SU-DHL-6 (cell line): ENCODE measurements at regions not wholly inside any gene's neighbourhood (a gene's known extent, or its start where the extent isn't known, plus 50 kb on each side); places are given as distances from the start of the nearest gene placed in this dataset.

ENCODE experiments used
- H2AFZ ChIP-seq: fragments of 200-600 bp; sonication (generic); 2 replicates; pipeline ENCODE4 v1.6.1; 2014; ENCODE audit warnings: low read depth, mild to moderate bottlenecking, moderate library complexity, mixed read lengths, antibody characterized with exemption, low read length; ENCODE audit not compliant: severe bottlenecking
- H3F3A ChIP-seq: fragments of 200-600 bp; shearing (Covaris generic); 2 replicates; pipeline ENCODE4 v1.6.0; 2016; ENCODE audit warnings: antibody characterized with exemption, mild to moderate bottlenecking; ENCODE audit not compliant: insufficient read depth
- H3K27ac ChIP-seq: fragments of 200-600 bp; sonication (generic); 2 replicates; pipeline ENCODE4 v1.5.1; 2016; ENCODE audit warnings: low read depth, mild to moderate bottlenecking, low read length, moderate library complexity, mixed read lengths
- H3K27me3 ChIP-seq: fragments of 200-600 bp; sonication (generic), shearing (Covaris generic); 2 replicates; pipeline ENCODE4 v1.6.0; 2014; ENCODE audit warnings: mild to moderate bottlenecking, low read length
- H3K36me3 ChIP-seq: fragments of 200-600 bp; sonication (generic); 2 replicates; pipeline ENCODE4 v1.6.1; 2014; ENCODE audit warnings: mild to moderate bottlenecking, low read length, mixed read lengths
- H3K4me2 ChIP-seq: fragments of 300-600, 200-600 bp; shearing (Covaris generic), sonication (generic); 2 replicates; pipeline ENCODE4 v1.6.0; 2014; ENCODE audit warnings: low read length, low read depth, mild to moderate bottlenecking; ENCODE audit not compliant: poor library complexity, severe bottlenecking
- H3K4me3 ChIP-seq: fragments of 200-600 bp; sonication (generic); 2 replicates; pipeline ENCODE4 v1.5.1; 2014; ENCODE audit warnings: antibody characterized with exemption, low read length, mild to moderate bottlenecking, mixed read lengths; ENCODE audit not compliant: insufficient read depth, poor library complexity, severe bottlenecking
- H3K79me2 ChIP-seq: fragments of 200-600 bp; sonication (generic); 2 replicates; pipeline ENCODE4 v1.6.1; 2014; ENCODE audit warnings: mild to moderate bottlenecking, low read length, moderate library complexity; ENCODE audit not compliant: insufficient read depth
- H3K9ac ChIP-seq: fragments of 200-600 bp; sonication (generic); 2 replicates; pipeline ENCODE4 v1.7.0; 2014; ENCODE audit warnings: mild to moderate bottlenecking, low read length
- H3K9me2 ChIP-seq: fragments of 200-600 bp; sonication (generic); replicated peaks from 2 replicates; pipeline ENCODE4 v1.6.1; 2014; ENCODE audit warnings: low read length; ENCODE audit not compliant: insufficient read depth
- H3K9me3 ChIP-seq: fragments of 200-600 bp; sonication (generic); 2 replicates; pipeline ENCODE4 v1.6.1; 2014; ENCODE audit warnings: low read length, mixed read lengths; ENCODE audit not compliant: insufficient read depth
- H4K20me1 ChIP-seq: fragments of 200-600 bp; sonication (generic); 2 replicates; pipeline ENCODE4 v1.6.1; 2014; ENCODE audit warnings: low read depth, mild to moderate bottlenecking, antibody characterized with exemption, low read length, moderate library complexity, mixed read lengths
- EZH2phosphoT487 ChIP-seq: fragments of 200-600 bp; sonication (generic), shearing (Covaris generic); conservative IDR thresholded peaks from 2 replicates; pipeline ENCODE4 v1.6.1; 2018; ENCODE audit warnings: mild to moderate bottlenecking, antibody characterized with exemption, low read length, moderate library complexity, mixed read lengths
- TF ChIP-seq, protein P1 (sequence below): fragments of 200-600 bp; sonication (generic); IDR thresholded peaks from one replicate; pipeline ENCODE4 v1.5.1; 2017; ENCODE audit warnings: antibody characterized with exemption, mild to moderate bottlenecking, low read length, moderate library complexity; ENCODE audit not compliant: insufficient read depth, poor library complexity, severe bottlenecking

DNA sequence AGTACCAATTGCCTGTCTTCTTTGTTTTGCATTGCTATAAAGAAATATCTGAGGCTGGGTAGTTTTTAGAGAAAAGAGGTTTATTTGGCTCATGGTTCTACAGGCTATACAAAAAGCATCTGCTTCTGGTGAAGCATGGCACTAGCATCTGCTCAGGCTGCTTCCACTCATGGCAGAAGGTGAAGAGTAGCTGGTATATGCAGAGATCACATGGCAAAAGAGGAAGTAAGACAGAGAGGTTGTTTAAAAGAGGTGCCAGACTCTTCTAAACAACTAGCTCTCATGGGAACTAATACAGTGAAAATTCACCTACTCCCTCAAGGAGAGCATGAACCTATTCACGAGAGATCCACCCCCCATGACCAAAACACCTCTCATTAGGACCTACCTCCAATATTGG, 56.7 kb upstream of the GUCA2B start:
- Histone ChIP-seq H3K79me2 (no peaks in the 10 kb centered on the region), H3K4me3 (no peak overlapping the region), H3K27ac (no peak overlapping the region), H3F3A (no peaks in the 10 kb centered on the region), H3K27me3 (no peaks in the 10 kb centered on the region), H3K4me2 (no peak overlapping the region), H3K36me3 (no peaks in the 10 kb centered on the region), H2AFZ (no peak overlapping the region), H3K9me3 (0 out of 2 replicates have a peak, but pooled peaks cover 7% of the 10 kb centered on the region), H3K9me2 (no peaks in the 10 kb centered on the region), H3K9ac (no peak overlapping the region), H4K20me1 (no peaks in the 10 kb centered on the region)
- TF ChIP-seq, protein P1, sequence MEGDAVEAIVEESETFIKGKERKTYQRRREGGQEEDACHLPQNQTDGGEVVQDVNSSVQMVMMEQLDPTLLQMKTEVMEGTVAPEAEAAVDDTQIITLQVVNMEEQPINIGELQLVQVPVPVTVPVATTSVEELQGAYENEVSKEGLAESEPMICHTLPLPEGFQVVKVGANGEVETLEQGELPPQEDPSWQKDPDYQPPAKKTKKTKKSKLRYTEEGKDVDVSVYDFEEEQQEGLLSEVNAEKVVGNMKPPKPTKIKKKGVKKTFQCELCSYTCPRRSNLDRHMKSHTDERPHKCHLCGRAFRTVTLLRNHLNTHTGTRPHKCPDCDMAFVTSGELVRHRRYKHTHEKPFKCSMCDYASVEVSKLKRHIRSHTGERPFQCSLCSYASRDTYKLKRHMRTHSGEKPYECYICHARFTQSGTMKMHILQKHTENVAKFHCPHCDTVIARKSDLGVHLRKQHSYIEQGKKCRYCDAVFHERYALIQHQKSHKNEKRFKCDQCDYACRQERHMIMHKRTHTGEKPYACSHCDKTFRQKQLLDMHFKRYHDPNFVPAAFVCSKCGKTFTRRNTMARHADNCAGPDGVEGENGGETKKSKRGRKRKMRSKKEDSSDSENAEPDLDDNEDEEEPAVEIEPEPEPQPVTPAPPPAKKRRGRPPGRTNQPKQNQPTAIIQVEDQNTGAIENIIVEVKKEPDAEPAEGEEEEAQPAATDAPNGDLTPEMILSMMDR: no peak
- no peak for TF ChIP-seq EZH2phosphoT487

DNA sequence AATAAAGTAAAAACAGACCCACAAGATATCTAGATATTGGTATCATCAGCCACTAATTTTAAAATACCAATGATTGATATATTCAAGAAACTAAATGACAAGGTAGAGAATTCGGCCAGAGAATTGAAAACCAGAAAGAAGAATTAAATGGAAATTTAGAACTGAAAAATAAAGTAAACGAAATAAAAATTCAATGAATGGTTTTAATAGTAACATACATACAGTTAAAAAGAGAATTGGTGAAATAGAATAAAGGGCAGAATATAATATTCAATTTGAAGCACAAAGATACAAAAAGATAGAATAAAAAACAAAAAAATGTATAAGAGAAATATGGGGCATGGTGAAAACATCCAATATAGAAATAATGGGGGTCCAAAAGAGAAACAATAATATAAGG, 64.0 kb upstream of the GUCA2B start:
- H3K4me2 ChIP-seq: no peak overlapping the region
- no peaks in the 10 kb centered on the region for H3K9me3 ChIP-seq
- H3K27me3 ChIP-seq: peaks cover 2% of the 10 kb centered on the region; the same call in 1 of the 2 replicates
- no peaks in the 10 kb centered on the region for H3K9me2 ChIP-seq
- H4K20me1 ChIP-seq: no peaks in the 10 kb centered on the region
- TF ChIP-seq, protein P1: no peak
- H3F3A ChIP-seq: no peaks in the 10 kb centered on the region
- no peak overlapping the region for H3K27ac ChIP-seq
- no peaks in the 10 kb centered on the region for H3K79me2 ChIP-seq
- H3K4me3 ChIP-seq: no peak overlapping the region
- H3K9ac ChIP-seq: no peak overlapping the region
- no peak overlapping the region for H2AFZ ChIP-seq
- H3K36me3 ChIP-seq: peaks cover 7% of the 10 kb centered on the region; the same call in 1 of the 2 replicates

DNA sequence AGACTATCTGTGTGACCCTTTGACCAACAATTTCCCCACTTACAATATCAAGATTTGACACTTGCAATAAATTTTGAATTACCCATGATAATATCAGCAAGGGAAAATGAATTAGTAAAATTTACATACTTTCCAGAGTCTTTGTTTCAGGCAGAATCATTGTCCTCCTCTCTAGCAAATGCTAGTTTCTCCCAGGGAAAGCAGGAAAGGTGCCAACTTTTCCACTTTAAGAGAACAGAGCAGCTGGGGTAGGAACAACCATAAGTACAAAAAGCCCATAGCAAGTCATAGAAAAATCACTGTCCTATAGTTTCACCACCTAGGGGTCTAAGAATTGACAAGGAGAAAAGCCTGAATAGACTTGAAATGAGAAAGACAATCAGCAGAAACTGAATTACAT, 67.1 kb upstream of the GUCA2B start:
- peaks cover 2% of the 10 kb centered on the region; the same call in 1 of the 2 replicates for H3K27me3 ChIP-seq
- TF ChIP-seq EZH2phosphoT487: no peak
- TF ChIP-seq, protein P1: no peak
- no peaks in the 10 kb centered on the region for H3K9me3 ChIP-seq
- no peaks in the 10 kb centered on the region for H3K79me2 ChIP-seq
- H3K36me3 ChIP-seq: peaks cover 7% of the 10 kb centered on the region; the same call in 1 of the 2 replicates
- H3F3A ChIP-seq: no peaks in the 10 kb centered on the region
- no peak overlapping the region for H3K9ac ChIP-seq
- H3K9me2 ChIP-seq: no peaks in the 10 kb centered on the region
- H3K4me3 ChIP-seq: no peak overlapping the region
- no peaks in the 10 kb centered on the region for H4K20me1 ChIP-seq
- no peak overlapping the region for H3K4me2 ChIP-seq
- no peak overlapping the region for H3K27ac ChIP-seq
- no peak overlapping the region for H2AFZ ChIP-seq
